K562 (cell line): ENCODE measurements at regions not wholly inside any gene's neighbourhood (a gene's known extent, or its start where the extent isn't known, plus 50 kb on each side); places are given as distances from the start of the nearest gene placed in this dataset.

Source experiments
- ATAC-seq: fragments of 200-7000 bp; cut with Tn5 transposase; 3 replicates; pipeline ENCODE4 v1.9.1; 2020; ENCODE audit warnings: moderate library complexity
- BruUV-seq: library from RNA; stranded (reverse); fragments of 400-500 nt; replicated peaks from 2 replicates; lab custom pipeline; 2021; lab: Mats Ljungman, UMichigan
- CTCF ChIA-PET: fragments of 300-600 bp; formaldehyde crosslinking; extraction: SDS; loops from one replicate; lab custom pipeline; 2021; ENCODE audit warnings: low intra/inter-chr PET ratio; lab: Yijun Ruan, JAX
- POLR2A ChIA-PET: fragments of 300-600, 350-650 bp; sonication (Branson Sonifier 250); formaldehyde crosslinking; extraction: SDS; loops from one replicate; lab custom pipeline; 2021; ENCODE audit warnings: antibody characterized with exemption, inconsistent platforms; lab: Yijun Ruan, JAX
- DNase-seq, 4 experiments: peaks; one replicate each; pipeline versions ENCODE4 v3.0.0 to v3.0.0-alpha.2; 2011 to 2018; ENCODE audit warnings: low spot score in 3 of 4, mixed read lengths in 3 of 4; ENCODE audit errors: extremely low read depth in 1 of 4
- FAIRE-seq: peaks from 2 replicates; lab custom pipeline; 2011; peaks lifted over from hg19 to GRCh38; lab: Jason Lieb, UNC
- H2AFZ ChIP-seq: 2 replicates; pipeline ENCODE4 v1.6.0; 2011; ENCODE audit warnings: low read depth, low read length, control low read depth, inconsistent platforms
- H3K27ac ChIP-seq: fragments of 200-600 bp; 3 replicates; pipeline ENCODE4 v1.8.0; 2011; ENCODE audit warnings: low read depth, mild to moderate bottlenecking, control low read depth, inconsistent platforms, low read length, moderate library complexity, mixed read lengths; ENCODE audit errors: extremely low read depth
- H3K27me3 ChIP-seq, 2 experiments: fragments of 300-600 bp in 1 of 2; 2 replicates in 1 of 2; 3 replicates in 1 of 2; pipeline versions ENCODE4 v1.6.0 to v1.8.0; 2011; ENCODE audit warnings: inconsistent platforms in 2 of 2, low read length in 2 of 2, mild to moderate bottlenecking in 1 of 2, mixed read lengths in 1 of 2, moderate library complexity in 1 of 2; ENCODE audit not compliant: control insufficient read depth in 2 of 2, insufficient read depth in 2 of 2
- H3K36me3 ChIP-seq: fragments of 300-600 bp; 3 replicates; pipeline ENCODE4 v1.8.0; 2011; ENCODE audit warnings: mild to moderate bottlenecking, low read length, inconsistent platforms; ENCODE audit not compliant: control insufficient read depth, insufficient read depth
- H3K4me1 ChIP-seq, 2 experiments: fragments of 200-600 bp in 1 of 2; replicated peaks in 1 of 2; 2 replicates in 1 of 2; 3 replicates in 1 of 2; pipeline versions ENCODE4 v1.5.1 to v1.8.0; 2011; ENCODE audit warnings: inconsistent platforms in 2 of 2, low read length in 2 of 2, mild to moderate bottlenecking in 1 of 2, mixed read lengths in 1 of 2, moderate library complexity in 1 of 2; ENCODE audit not compliant: control insufficient read depth in 2 of 2, insufficient read depth in 2 of 2
- H3K4me2 ChIP-seq: 2 replicates; pipeline ENCODE4 v1.6.1; 2011; ENCODE audit warnings: low read length, control low read depth, inconsistent platforms, mixed read lengths; ENCODE audit not compliant: insufficient read depth
- H3K4me3 ChIP-seq: fragments of 200-600 bp; sonication (generic), shearing (Covaris generic); 2 replicates; pipeline ENCODE4 v1.5.1; 2016; ENCODE audit warnings: control low read depth, inconsistent platforms
- H3K79me2 ChIP-seq: fragments of 200-600 bp; 3 replicates; pipeline ENCODE4 v1.8.0; 2011; ENCODE audit warnings: low read length, inconsistent platforms; ENCODE audit not compliant: control insufficient read depth, insufficient read depth
- H3K9ac ChIP-seq, 2 experiments: 2 replicates each; pipeline versions ENCODE4 v1.6.0 to v1.6.1; 2011; ENCODE audit warnings: low read depth in 2 of 2, low read length in 2 of 2, control low read depth in 1 of 2, inconsistent platforms in 1 of 2, mild to moderate bottlenecking in 1 of 2, mixed read lengths in 1 of 2; ENCODE audit not compliant: insufficient read depth in 1 of 2
- H3K9me1 ChIP-seq: one replicate; pipeline ENCODE4 v1.6.0; 2011; ENCODE audit warnings: inconsistent platforms, mild to moderate bottlenecking, low read length, moderate library complexity; ENCODE audit not compliant: control insufficient read depth, insufficient read depth
- H3K9me3 ChIP-seq: replicated peaks from 2 replicates; pipeline ENCODE4 v1.5.1; 2011; ENCODE audit warnings: low read depth, low read length, inconsistent platforms; ENCODE audit not compliant: control insufficient read depth, insufficient read depth
- H4K20me1 ChIP-seq: replicated peaks from 2 replicates; pipeline ENCODE4 v1.6.1; 2011; ENCODE audit warnings: low read length, inconsistent platforms, mixed read lengths; ENCODE audit not compliant: control insufficient read depth, insufficient read depth
- NONO ChIP-seq, 2 experiments: fragments of 200-400 bp in 1 of 2; fragments of 450-650 bp in 1 of 2; formaldehyde crosslinking in 1 of 2; IDR thresholded peaks; 2 replicates each; pipeline ENCODE4 v1.6.1; 2017; ENCODE audit warnings: low read depth in 2 of 2, mild to moderate bottlenecking in 2 of 2, moderate library complexity in 2 of 2, low read length in 1 of 2
- NR2C1 ChIP-seq, 2 experiments: fragments of 450-650 bp; IDR thresholded peaks; 2 replicates each; pipeline ENCODE4 v1.6.1; 2017; ENCODE audit warnings: mild to moderate bottlenecking in 2 of 2, antibody characterized with exemption in 1 of 2, inconsistent platforms in 1 of 2, missing compliant biosample characterization in 1 of 2, missing genetic modification characterization in 1 of 2
- WHSC1 ChIP-seq: IDR thresholded peaks from one replicate; pipeline ENCODE4 v1.6.1; 2012; ENCODE audit warnings: low read length, control low read depth, inconsistent platforms
- XRCC3 ChIP-seq: fragments of 450-650 bp; IDR thresholded peaks from 2 replicates; pipeline ENCODE4 v1.6.1; 2017; ENCODE audit warnings: mild to moderate bottlenecking, moderate library complexity
- ZNF12 ChIP-seq: sonication (generic); formaldehyde crosslinking; IDR thresholded peaks from 2 replicates; pipeline ENCODE4 v1.4.0; 2020; ENCODE audit warnings: mild to moderate bottlenecking, missing genetic modification reagents
- WGBS: fragments of 100-300 bp; shearing (Covaris generic); methylation state at CpG from one replicate; pipeline ENCODE4 v1.1.6; 2016; ENCODE audit warnings: low coverage, mixed read lengths; ENCODE audit not compliant: insufficient coverage; ENCODE audit errors: missing lambda C conversion rate; 5-methylcytosine and 5-hydroxymethylcytosine counted together
- in situ Hi-C: fragments of 300-500 bp; cut with MboI; formaldehyde crosslinking; loops from 4 replicates; pipeline ENCODE4 v1.15.0; 2018; ENCODE audit warnings: inconsistent platforms, mixed read lengths
- intact Hi-C: fragments of 100-400 bp; cut with micrococcal nuclease; formaldehyde crosslinking; loops from 2 replicates; pipeline ENCODE4 v1.14.2; 2022
- TF ChIP-seq, protein P1 (sequence below): fragments of 450-650 bp; formaldehyde crosslinking; IDR thresholded peaks from 2 replicates; pipeline ENCODE4 v1.4.0; 2020; ENCODE audit warnings: mild to moderate bottlenecking, moderate library complexity
- TF ChIP-seq, protein P2 (sequence below): sonication (generic); formaldehyde crosslinking; IDR thresholded peaks from 2 replicates; pipeline ENCODE4 v1.8.0; 2022; ENCODE audit warnings: missing genetic modification reagents, mild to moderate bottlenecking, borderline replicate concordance
- TF ChIP-seq, protein P3 (sequence below): fragments of 450-650 bp; IDR thresholded peaks from 2 replicates; pipeline ENCODE4 v1.6.1; 2016

DNA sequence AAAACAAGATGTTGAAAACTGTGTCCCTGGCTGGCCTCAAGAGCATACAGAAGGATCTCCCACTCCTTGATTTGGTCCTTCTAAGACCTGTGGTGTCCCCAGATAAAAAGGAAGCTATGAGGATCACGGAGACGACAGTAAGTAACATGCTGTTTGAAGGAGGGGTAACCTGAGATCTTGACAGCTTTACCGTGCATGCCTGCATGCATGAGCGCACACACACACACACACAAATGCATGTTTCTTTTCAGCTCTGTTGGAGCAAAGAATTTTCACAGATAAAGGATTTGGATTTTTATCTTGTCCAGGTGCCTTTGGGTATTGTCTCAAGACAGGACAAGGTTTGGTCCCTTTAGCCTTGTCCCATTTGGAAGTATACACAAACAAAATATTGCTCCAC, 411.6 kb upstream of the CCDC196 start:
- H3K4me2 ChIP-seq = no peak overlapping the region
- 0 out of 2 replicates have a peak, but pooled peaks cover 3% of the 10 kb centered on the region for H4K20me1 ChIP-seq
- H3K9ac ChIP-seq = no peak overlapping the region
- no peaks in the 10 kb centered on the region for H3K36me3 ChIP-seq
- CTCF ChIA-PET = no interaction called here
- intact Hi-C loops (loop anchor here (10.0 kb wide), 1 partner anchor 910 kb away; no protein-coding TSS in a partner anchor), in situ Hi-C loops (loop anchor here (25.0 kb wide), 2 partner anchors 662 to 912 kb away; partner anchors contain the start of gene FUT8)
- H3K9me3 ChIP-seq = no peaks in the 10 kb centered on the region
- no peak overlapping the region for H3K4me3 ChIP-seq
- WGBS = 0% methylated on average over 4 of the region's 4 CpGs
- H3K9me1 ChIP-seq = no peaks in the 10 kb centered on the region
- ATAC-seq (no peak), FAIRE-seq (no peak), DNase-seq (no peak)
- TF ChIP-seq WHSC1 = no peak
- TF ChIP-seq, protein P1, sequence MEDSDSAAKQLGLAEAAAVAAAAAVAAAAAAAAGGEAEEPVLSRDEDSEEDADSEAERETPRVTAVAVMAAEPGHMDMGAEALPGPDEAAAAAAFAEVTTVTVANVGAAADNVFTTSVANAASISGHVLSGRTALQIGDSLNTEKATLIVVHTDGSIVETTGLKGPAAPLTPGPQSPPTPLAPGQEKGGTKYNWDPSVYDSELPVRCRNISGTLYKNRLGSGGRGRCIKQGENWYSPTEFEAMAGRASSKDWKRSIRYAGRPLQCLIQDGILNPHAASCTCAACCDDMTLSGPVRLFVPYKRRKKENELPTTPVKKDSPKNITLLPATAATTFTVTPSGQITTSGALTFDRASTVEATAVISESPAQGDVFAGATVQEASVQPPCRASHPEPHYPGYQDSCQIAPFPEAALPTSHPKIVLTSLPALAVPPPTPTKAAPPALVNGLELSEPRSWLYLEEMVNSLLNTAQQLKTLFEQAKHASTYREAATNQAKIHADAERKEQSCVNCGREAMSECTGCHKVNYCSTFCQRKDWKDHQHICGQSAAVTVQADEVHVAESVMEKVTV = no peak
- TF ChIP-seq, protein P2, sequence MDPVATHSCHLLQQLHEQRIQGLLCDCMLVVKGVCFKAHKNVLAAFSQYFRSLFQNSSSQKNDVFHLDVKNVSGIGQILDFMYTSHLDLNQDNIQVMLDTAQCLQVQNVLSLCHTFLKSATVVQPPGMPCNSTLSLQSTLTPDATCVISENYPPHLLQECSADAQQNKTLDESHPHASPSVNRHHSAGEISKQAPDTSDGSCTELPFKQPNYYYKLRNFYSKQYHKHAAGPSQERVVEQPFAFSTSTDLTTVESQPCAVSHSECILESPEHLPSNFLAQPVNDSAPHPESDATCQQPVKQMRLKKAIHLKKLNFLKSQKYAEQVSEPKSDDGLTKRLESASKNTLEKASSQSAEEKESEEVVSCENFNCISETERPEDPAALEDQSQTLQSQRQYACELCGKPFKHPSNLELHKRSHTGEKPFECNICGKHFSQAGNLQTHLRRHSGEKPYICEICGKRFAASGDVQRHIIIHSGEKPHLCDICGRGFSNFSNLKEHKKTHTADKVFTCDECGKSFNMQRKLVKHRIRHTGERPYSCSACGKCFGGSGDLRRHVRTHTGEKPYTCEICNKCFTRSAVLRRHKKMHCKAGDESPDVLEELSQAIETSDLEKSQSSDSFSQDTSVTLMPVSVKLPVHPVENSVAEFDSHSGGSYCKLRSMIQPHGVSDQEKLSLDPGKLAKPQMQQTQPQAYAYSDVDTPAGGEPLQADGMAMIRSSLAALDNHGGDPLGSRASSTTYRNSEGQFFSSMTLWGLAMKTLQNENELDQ (CRISPR knock-in tag) = no peak
- TF ChIP-seq, protein P3, sequence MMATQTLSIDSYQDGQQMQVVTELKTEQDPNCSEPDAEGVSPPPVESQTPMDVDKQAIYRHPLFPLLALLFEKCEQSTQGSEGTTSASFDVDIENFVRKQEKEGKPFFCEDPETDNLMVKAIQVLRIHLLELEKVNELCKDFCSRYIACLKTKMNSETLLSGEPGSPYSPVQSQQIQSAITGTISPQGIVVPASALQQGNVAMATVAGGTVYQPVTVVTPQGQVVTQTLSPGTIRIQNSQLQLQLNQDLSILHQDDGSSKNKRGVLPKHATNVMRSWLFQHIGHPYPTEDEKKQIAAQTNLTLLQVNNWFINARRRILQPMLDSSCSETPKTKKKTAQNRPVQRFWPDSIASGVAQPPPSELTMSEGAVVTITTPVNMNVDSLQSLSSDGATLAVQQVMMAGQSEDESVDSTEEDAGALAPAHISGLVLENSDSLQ = no peak
- no peak for TF ChIP-seq NONO (IDR thresholded peaks at IDR 0.05; ENCODE audit: low read depth in 2 of 2, low read length in 1 of 2)
- no peak for TF ChIP-seq XRCC3
- TF ChIP-seq NR2C1 (IDR thresholded peaks at IDR 0.05) = no peak
- no peak for TF ChIP-seq NR2C1 (tag; IDR thresholded peaks at IDR 0.05)
- no peak for TF ChIP-seq ZNF12
- H3K4me1 ChIP-seq = no peaks in the 10 kb centered on the region
- H3K27ac ChIP-seq = no peak overlapping the region
- BruUV-seq = no TSS peak
- H3K79me2 ChIP-seq = no peaks in the 10 kb centered on the region
- H3K27me3 ChIP-seq = peaks cover 0 to 3% of the 10 kb centered on the region in 2 experiments; a peak in 1 of 5 replicates
- no peak overlapping the region for H2AFZ ChIP-seq
- POLR2A ChIA-PET = no interaction called here
